Esophagus muscularis mucosa (tissue), 4 donors: ENCODE measurements at regions not wholly inside any gene's neighbourhood (a gene's known extent, or its start where the extent isn't known, plus 50 kb on each side); places are given as distances from the start of the nearest gene placed in this dataset.

Source experiments
- DNase-seq: peaks from one replicate; pipeline ENCODE4 v3.0.0-alpha.2; 2017; ENCODE audit errors: extremely low spot score
- H3K27ac ChIP-seq, 4 donors: fragments of 200-600 bp; sonication (generic); replicated peaks in 1 of 4; 1 replicate in 3 of 4; 2 replicates in 1 of 4; pipeline ENCODE4 v1.5.1; 2016 to 2019; ENCODE audit warnings: mild to moderate bottlenecking in 1 of 4
- H3K27me3 ChIP-seq, 4 donors: fragments of 200-600 bp; sonication (generic); one replicate each; pipeline versions ENCODE4 v1.5.1 to v1.6.0; 2016 to 2019
- H3K36me3 ChIP-seq, 4 donors: fragments of 200-600 bp; sonication (generic); one replicate each; pipeline ENCODE4 v1.5.1; 2016 to 2019
- H3K4me1 ChIP-seq, 4 donors: fragments of 200-600 bp; sonication (generic); one replicate each; pipeline ENCODE4 v1.5.1; 2016 to 2019
- H3K4me3 ChIP-seq, 4 donors: fragments of 200-600 bp; sonication (generic); 1 replicate in 2 of 4; 2 replicates in 2 of 4; pipeline ENCODE4 v1.5.1; 2016 to 2019; ENCODE audit warnings: mild to moderate bottlenecking in 4 of 4, moderate library complexity in 1 of 4
- H3K9me3 ChIP-seq, 4 donors: fragments of 200-600 bp; sonication (generic); 1 replicate in 3 of 4; 2 replicates in 1 of 4; pipeline ENCODE4 v1.5.1; 2016 to 2019
- CTCF ChIP-seq, 3 experiments: fragments of 200-600 bp in 2 of 3; fragments of 450-650 bp in 1 of 3; sonication (generic) in 2 of 3; IDR thresholded peaks; one replicate each; pipeline ENCODE4 v1.5.1; 2017 to 2019; ENCODE audit warnings: antibody characterized with exemption in 3 of 3, mild to moderate bottlenecking in 2 of 3, moderate library complexity in 1 of 3
- EP300 ChIP-seq: sonication (generic); formaldehyde crosslinking; IDR thresholded peaks from one replicate; pipeline ENCODE4 v1.6.1; 2017; ENCODE audit warnings: antibody characterized with exemption
- POLR2A ChIP-seq: fragments of 450-650 bp; IDR thresholded peaks from one replicate; pipeline ENCODE4 v1.6.1; 2017; ENCODE audit warnings: antibody characterized with exemption, moderate library complexity, mild to moderate bottlenecking, low read depth
- POLR2AphosphoS5 ChIP-seq, 2 donors: sonication (generic); formaldehyde crosslinking; IDR thresholded peaks; one replicate each; pipeline ENCODE4 v1.6.1; 2017; ENCODE audit warnings: antibody characterized with exemption in 2 of 2
- WGBS: methylation state at CpG from one replicate; pipeline ENCODE4 v1.1.5; 2018; 5-methylcytosine and 5-hydroxymethylcytosine counted together
- intact Hi-C: fragments of 100-400 bp; cut with DNase I; formaldehyde crosslinking; loops from one replicate; pipeline ENCODE4 v1.15.1; 2023

DNA sequence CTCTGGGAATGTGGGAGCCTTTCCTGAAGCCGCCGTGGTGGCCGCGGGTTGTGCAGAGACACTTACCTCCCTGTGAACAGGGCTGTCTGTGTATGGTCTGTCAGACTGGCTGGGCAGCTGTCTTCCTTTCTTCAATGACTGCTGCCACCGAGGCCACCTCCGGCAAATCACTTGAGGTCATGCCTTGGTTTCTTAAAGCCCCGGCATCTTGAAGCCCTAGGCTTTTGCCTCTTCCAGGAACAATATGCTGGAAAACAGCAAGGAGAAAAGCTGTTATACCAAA lies 79.5 kb upstream of the ZSWIM6 start:
- Histone ChIP-seq H3K27me3 (no peaks in the 10 kb centered on the region), H3K9me3 (peaks cover 0 to 8% (median 0%) of the 10 kb centered on the region in 4 donors), H3K36me3 (no peaks in the 10 kb centered on the region), H3K4me1 (peaks cover 3 to 8% (median 6%) of the 10 kb centered on the region in 4 donors), H3K4me3 (no peak overlapping the region), H3K27ac (peak overlapping the region in 1 of 4 donors; percentile 16)
- DNase-seq = no peak
- intact Hi-C loops = no loop called here
- TF ChIP-seq POLR2A (no peak), EP300 (no peak), POLR2AphosphoS5 (IDR thresholded peaks at IDR 0.05) (no peak), CTCF (IDR thresholded peaks at IDR 0.05) (no peak)
- WGBS = 77% methylated on average over 7 of the region's 7 CpGs

GRCh38 chr5:61253547-61253946 lies 78.5 kb upstream of the ZSWIM6 start:
- DNase-seq = no peak
- no peaks in the 10 kb centered on the region for H3K27me3 ChIP-seq
- no peak for TF ChIP-seq CTCF (IDR thresholded peaks at IDR 0.05)
- no peak for TF ChIP-seq POLR2AphosphoS5 (IDR thresholded peaks at IDR 0.05)
- TF ChIP-seq POLR2A = no peak
- no peak for TF ChIP-seq EP300
- H3K4me1 ChIP-seq = peaks cover 3 to 8% (median 6%) of the 10 kb centered on the region in 4 donors
- 87% methylated on average over 3 of the region's 3 CpGs for WGBS
- intact Hi-C loops = no loop called here
- H3K4me3 ChIP-seq = no peak overlapping the region
- H3K27ac ChIP-seq = no peak overlapping the region
- no peaks in the 10 kb centered on the region for H3K36me3 ChIP-seq
- H3K9me3 ChIP-seq = peaks cover 0 to 8% (median 0%) of the 10 kb centered on the region in 4 donors

DNA sequence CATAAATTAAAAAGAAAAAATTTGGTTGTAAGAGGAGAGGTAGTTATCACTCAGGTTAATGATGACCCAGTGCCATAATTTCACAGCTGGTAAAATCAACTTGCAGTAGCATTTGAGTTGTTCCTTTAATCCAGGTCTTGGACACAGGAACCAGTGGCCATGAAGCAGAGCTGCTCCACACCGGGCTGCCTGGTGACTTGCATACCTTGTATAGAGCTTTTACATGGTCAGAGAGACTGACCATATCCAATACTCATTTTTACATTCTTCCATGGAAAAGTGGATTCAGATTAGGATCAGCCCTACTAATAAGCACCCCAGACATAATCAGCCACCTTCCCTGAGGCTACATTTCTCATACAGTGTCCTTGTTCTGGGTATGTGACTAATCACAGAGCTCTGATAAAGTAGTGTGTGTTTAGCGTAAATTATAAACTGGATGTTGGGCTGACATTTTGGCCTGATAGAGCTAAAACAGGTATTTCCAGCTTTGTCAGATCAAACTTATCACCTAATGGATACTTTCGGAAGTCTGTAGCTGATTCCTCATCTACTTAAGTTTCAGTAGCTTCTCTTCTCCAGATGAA lies 77.0 kb upstream of the ZSWIM6 start:
- TF ChIP-seq POLR2A (no peak), CTCF (IDR thresholded peaks at IDR 0.05) (no peak), EP300 (no peak)
- Histone ChIP-seq H3K36me3 (no peaks in the 10 kb centered on the region), H3K27me3 (no peaks in the 10 kb centered on the region), H3K9me3 (no peaks in the 10 kb centered on the region), H3K4me3 (no peak overlapping the region), H3K4me1 (peaks cover 3 to 8% (median 6%) of the 10 kb centered on the region in 4 donors), H3K27ac (no peak overlapping the region)
- DNase-seq = no peak
- WGBS = 90% methylated on average over 3 of the region's 3 CpGs
- intact Hi-C loops = no loop called here

DNA sequence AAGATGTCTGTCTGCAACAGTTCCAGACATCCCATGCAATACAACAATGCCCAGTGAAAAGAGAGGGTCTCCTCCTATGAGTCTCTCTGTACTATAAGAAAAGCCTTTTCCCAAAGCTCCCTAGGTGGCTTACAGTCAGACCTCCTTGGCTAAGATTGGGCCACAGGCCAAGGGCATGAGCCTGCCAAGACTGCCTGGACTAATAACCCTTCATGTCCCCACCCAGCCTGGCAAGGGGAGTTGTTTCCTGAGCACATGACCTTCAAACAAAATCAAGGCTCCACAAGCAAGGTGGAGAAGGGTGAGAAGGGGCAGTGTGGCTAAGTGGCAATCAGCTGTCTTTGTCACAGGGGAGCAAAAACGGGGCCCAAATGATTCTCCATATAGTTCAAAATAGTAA lies 75.6 kb upstream of the ZSWIM6 start:
- Histone ChIP-seq H3K4me3 (no peak overlapping the region), H3K9me3 (no peaks in the 10 kb centered on the region), H3K36me3 (no peaks in the 10 kb centered on the region), H3K27me3 (no peaks in the 10 kb centered on the region), H3K4me1 (peaks cover 3 to 8% (median 6%) of the 10 kb centered on the region in 4 donors), H3K27ac (no peak overlapping the region)
- 71% methylated on average over 1 of the region's 1 CpG for WGBS
- DNase-seq = no peak
- no peak for TF ChIP-seq EP300
- no peak for TF ChIP-seq POLR2A
- no peak for TF ChIP-seq POLR2AphosphoS5 (IDR thresholded peaks at IDR 0.05)
- TF ChIP-seq CTCF (IDR thresholded peaks at IDR 0.05) = no peak
- intact Hi-C loops = no loop called here

DNA sequence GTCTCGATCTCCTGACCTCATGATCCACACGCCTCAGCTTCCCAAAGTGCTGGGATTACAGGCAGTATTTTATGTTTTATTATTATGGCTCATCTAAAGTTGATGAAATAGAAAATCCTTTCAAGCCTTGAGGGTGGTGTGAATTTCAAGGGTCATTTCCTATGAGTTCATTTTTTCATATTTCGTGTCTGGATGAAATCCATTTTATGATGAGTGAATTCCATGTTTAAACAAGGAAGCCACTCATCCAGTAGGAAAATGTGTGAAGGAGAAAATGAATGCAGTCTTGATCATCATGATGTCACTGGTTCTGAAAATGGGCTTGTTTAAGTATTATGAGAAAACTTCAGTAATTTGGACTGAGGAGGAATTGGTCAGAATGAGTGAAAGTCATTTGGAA lies 74.6 kb upstream of the ZSWIM6 start:
- intact Hi-C loops = no loop called here
- TF ChIP-seq POLR2AphosphoS5 (IDR thresholded peaks at IDR 0.05) = no peak
- no peak for TF ChIP-seq POLR2A
- no peak for TF ChIP-seq CTCF (IDR thresholded peaks at IDR 0.05)
- TF ChIP-seq EP300 = no peak
- WGBS = 78% methylated on average over 3 of the region's 3 CpGs
- Histone ChIP-seq H3K4me1 (peaks cover 3 to 8% (median 6%) of the 10 kb centered on the region in 4 donors), H3K9me3 (no peaks in the 10 kb centered on the region), H3K27me3 (no peaks in the 10 kb centered on the region), H3K27ac (no peak overlapping the region), H3K4me3 (no peak overlapping the region), H3K36me3 (no peaks in the 10 kb centered on the region)
- no peak for DNase-seq
